Neural crest cell (in vitro differentiated cells): ENCODE measurements at regions not wholly inside any gene's neighbourhood (a gene's known extent, or its start where the extent isn't known, plus 50 kb on each side); places are given as distances from the start of the nearest gene placed in this dataset.
"Not testable (repeated sequence)": the region's sequence is repeated elsewhere in the genome, so short reads cannot be mapped to it uniquely, and the experiment has no call there.

Experiments
- DNase-seq: peaks from one replicate; pipeline ENCODE4 v3.0.0; 2021; ENCODE audit warnings: low read depth, mixed read lengths, low spot score
- H3K27ac Mint-ChIP-seq: one replicate; pipeline ENCODE4 v1.8.0; 2021; ENCODE audit warnings: mild to moderate bottlenecking, mixed read lengths; ENCODE audit not compliant: unreplicated experiment
- H3K27me3 Mint-ChIP-seq: 2 replicates; pipeline ENCODE4 v1.8.0; 2021; ENCODE audit warnings: low read depth, mild to moderate bottlenecking, mixed read lengths
- H3K36me3 Mint-ChIP-seq: 2 replicates; pipeline ENCODE4 v1.8.0; 2021; ENCODE audit warnings: low read depth, mild to moderate bottlenecking, mixed read lengths
- H3K4me1 Mint-ChIP-seq: 2 replicates; pipeline ENCODE4 v1.8.0; 2021; ENCODE audit warnings: mixed read lengths
- H3K4me3 Mint-ChIP-seq: one replicate; pipeline ENCODE4 v1.8.0; 2021; ENCODE audit warnings: mild to moderate bottlenecking, mixed read lengths
- H3K9me3 Mint-ChIP-seq: 2 replicates; pipeline ENCODE4 v1.8.0; 2021; ENCODE audit warnings: mixed read lengths
- TF ChIP-seq, protein P1 (sequence below): fragments of 200-600 bp; sonication (generic); conservative IDR thresholded peaks from 2 replicates; pipeline ENCODE4 v1.5.0; 2021; ENCODE audit warnings: antibody characterized with exemption, mild to moderate bottlenecking

DNA sequence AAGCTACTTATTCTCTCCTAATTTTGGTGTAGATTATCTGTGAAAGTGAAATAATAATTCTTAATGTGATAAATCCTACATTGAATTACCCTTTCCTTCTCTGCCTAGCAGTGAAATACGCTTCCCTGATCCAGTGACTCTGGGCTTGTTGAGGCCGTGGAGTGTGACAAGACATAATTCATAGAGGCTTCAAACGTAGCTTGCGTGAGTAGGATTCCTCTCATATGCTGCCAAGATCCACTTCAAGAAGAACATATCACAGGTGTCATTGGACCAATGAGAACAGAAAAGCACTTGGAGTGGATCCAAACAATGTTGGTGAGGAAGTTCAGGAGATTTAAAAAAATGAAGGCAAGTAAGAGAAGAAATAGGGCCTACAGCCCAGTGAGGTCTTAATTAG lies 221.3 kb upstream of the TMEFF2 start:
- Mint-ChIP-seq H3K27me3 (no peaks in the 10 kb centered on the region), H3K9me3 (peaks cover 4% of the 10 kb centered on the region), H3K4me3 (no peak overlapping the region), H3K4me1 (no peaks in the 10 kb centered on the region), H3K36me3 (no peaks in the 10 kb centered on the region), H3K27ac (no peak overlapping the region)
- DNase-seq: no peak
- TF ChIP-seq, protein P1, sequence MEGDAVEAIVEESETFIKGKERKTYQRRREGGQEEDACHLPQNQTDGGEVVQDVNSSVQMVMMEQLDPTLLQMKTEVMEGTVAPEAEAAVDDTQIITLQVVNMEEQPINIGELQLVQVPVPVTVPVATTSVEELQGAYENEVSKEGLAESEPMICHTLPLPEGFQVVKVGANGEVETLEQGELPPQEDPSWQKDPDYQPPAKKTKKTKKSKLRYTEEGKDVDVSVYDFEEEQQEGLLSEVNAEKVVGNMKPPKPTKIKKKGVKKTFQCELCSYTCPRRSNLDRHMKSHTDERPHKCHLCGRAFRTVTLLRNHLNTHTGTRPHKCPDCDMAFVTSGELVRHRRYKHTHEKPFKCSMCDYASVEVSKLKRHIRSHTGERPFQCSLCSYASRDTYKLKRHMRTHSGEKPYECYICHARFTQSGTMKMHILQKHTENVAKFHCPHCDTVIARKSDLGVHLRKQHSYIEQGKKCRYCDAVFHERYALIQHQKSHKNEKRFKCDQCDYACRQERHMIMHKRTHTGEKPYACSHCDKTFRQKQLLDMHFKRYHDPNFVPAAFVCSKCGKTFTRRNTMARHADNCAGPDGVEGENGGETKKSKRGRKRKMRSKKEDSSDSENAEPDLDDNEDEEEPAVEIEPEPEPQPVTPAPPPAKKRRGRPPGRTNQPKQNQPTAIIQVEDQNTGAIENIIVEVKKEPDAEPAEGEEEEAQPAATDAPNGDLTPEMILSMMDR: no peak

DNA sequence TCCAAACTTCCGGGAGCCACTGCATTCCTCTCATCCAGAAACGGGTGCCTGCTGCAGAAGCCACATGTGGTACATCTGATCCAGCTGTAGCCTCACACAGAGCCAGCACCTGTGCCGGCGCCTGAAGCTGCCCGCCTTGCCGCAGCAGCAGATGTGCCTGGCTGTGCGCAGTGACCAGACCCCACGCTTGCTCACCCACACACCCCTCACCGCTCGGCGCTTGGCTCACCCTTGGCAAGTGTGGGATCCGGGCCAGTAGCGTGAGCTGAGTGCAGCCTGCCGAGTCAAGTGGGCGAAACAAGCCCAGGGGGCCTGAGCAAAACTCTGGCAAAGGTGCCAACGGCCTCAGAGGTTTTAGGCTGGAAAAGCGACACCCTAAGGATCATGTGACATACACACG lies 220.1 kb upstream of the TMEFF2 start:
- TF ChIP-seq, protein P1: no peak
- Mint-ChIP-seq H3K27ac (no peak overlapping the region), H3K4me3 (no peak overlapping the region), H3K36me3 (no peaks in the 10 kb centered on the region), H3K27me3 (no peaks in the 10 kb centered on the region), H3K4me1 (no peaks in the 10 kb centered on the region), H3K9me3 (no peaks in the 10 kb centered on the region)
- DNase-seq: no peak

DNA sequence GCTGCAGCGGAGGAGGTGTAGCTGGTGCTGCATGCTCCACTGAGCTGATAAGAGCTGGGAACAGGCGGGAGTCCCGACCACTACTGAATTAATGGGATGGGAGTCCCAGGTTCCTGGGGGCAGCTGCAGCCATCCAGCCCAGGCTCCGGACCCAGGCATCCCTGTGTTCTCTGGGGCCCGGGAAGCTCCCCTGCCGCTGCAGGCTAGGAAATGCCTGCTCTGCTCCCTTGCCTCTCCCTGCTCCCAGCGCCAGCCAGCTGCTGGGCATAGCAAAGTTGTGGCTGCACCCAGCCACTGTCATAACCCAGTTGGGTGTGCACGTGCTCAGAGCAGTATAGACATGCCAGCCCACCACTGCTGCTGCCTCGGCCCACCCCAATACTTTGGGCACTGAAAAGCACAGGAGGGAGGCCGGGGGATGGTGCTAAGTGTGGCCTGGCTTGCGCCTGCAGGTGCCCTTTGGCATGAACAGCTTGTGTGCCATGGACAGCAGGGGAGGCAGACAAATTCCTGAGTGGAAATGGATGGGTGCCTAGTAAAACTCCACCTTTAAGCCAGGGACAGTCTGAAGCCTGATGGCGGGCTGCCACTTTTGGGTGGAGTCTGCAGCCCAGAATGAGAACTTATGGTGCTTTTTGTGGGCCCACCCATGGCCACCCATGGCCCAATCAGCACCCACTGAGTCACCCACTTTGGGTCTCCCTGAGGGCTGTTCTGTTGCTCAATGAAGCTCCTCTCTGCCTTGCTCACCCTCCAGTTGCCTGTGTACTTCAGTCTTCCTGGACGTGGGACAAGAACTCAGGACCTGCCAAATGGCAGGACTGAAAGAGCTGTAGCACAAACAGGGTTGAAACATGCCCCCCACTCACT lies 219.3 kb upstream of the TMEFF2 start:
- H3K36me3 Mint-ChIP-seq: no peaks in the 10 kb centered on the region
- H3K27ac Mint-ChIP-seq: no peak overlapping the region
- no peak overlapping the region for H3K4me3 Mint-ChIP-seq
- H3K4me1 Mint-ChIP-seq: no peaks in the 10 kb centered on the region
- no peak for DNase-seq
- H3K9me3 Mint-ChIP-seq: no peaks in the 10 kb centered on the region
- TF ChIP-seq, protein P1: no peak
- H3K27me3 Mint-ChIP-seq: no peaks in the 10 kb centered on the region

DNA sequence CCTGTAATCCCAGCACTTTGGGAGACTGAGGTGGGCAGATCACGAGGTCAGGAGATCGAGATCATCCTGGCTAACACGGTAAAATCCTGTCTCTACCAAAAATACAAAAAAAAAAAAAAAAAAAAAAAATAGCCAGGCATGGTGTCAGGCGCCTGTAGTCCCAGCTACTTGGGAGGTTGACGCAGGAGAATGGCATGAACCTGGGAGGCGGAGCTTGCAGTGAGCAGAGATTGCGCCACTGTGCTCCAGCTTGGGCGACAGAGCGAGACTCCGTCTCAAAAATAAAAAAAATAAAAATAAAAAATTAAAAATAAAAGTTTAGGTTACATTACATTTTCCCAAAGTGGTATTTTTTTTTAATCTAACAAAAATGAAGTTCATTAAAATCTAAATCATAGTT lies 218.1 kb upstream of the TMEFF2 start:
- H3K27ac Mint-ChIP-seq, DNase-seq, H3K9me3 Mint-ChIP-seq, H3K27me3 Mint-ChIP-seq, H3K4me1 Mint-ChIP-seq, H3K36me3 Mint-ChIP-seq, H3K4me3 Mint-ChIP-seq: not testable (repeated sequence)

DNA sequence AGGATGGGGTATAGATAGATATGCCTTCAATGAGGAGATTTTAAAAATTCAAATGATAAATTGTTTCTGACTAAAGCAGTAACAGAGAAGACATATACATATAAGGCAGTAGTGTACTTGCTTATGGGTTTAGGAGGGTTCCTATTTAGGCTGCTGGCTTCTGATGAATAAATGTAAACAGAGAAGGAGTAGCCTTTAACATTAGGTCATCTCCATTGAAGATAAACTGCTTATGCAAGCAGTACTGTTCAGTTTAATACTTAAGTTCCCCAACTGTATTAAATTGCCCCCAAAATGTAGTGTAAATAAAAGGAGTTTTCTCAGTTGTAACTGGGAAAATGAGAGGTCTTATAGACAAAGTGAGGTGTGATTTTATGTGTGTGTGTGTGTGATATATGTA lies 217.7 kb upstream of the TMEFF2 start:
- H3K27ac Mint-ChIP-seq: no peak overlapping the region
- TF ChIP-seq, protein P1: no peak
- peaks cover 4% of the 10 kb centered on the region for H3K27me3 Mint-ChIP-seq
- H3K9me3 Mint-ChIP-seq: no peaks in the 10 kb centered on the region
- no peak for DNase-seq
- H3K4me3 Mint-ChIP-seq: no peak overlapping the region
- H3K36me3 Mint-ChIP-seq: no peaks in the 10 kb centered on the region
- H3K4me1 Mint-ChIP-seq: no peaks in the 10 kb centered on the region

DNA sequence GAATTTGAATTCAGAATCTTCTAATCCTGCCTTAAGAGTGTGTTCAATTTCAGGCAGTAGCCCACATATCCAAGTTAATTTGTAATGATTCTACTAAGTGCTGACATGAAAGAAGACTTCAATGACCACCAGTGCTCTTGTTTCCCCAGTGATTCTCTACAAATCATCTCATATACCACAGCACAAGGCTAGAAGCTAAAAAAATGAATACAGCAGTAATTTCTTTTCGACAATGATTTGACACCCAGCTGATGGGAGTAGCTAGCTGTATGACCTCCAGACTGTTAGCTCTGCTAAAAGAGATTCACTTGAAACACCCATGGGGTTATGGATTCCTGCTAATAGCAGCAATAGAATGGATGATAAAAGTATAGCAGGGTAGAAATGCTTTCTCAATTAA lies 217.0 kb upstream of the TMEFF2 start:
- peaks cover 4% of the 10 kb centered on the region for H3K27me3 Mint-ChIP-seq
- H3K4me3 Mint-ChIP-seq: no peak overlapping the region
- H3K36me3 Mint-ChIP-seq: no peaks in the 10 kb centered on the region
- no peaks in the 10 kb centered on the region for H3K4me1 Mint-ChIP-seq
- no peaks in the 10 kb centered on the region for H3K9me3 Mint-ChIP-seq
- no peak overlapping the region for H3K27ac Mint-ChIP-seq
- DNase-seq: no peak
- TF ChIP-seq, protein P1: no peak
